LNCaP clone FGC (cell line): ENCODE measurements at regions not wholly inside any gene's neighbourhood (a gene's known extent, or its start where the extent isn't known, plus 50 kb on each side); places are given as distances from the start of the nearest gene placed in this dataset.

Experiments
- DNase-seq: peaks from one replicate; pipeline ENCODE4 v3.0.0-alpha.2; 2011; ENCODE audit warnings: low read depth
- H3K4me3 ChIP-seq: 2 replicates; pipeline ENCODE4 v1.5.1; 2011; ENCODE audit warnings: mild to moderate bottlenecking, low read depth, low read length, control low read depth
- TF ChIP-seq, protein P1 (sequence below): IDR thresholded peaks from 2 replicates; pipeline ENCODE4 v1.5.1; 2012; ENCODE audit warnings: mild to moderate bottlenecking; ENCODE audit not compliant: control insufficient read depth, insufficient read depth; ENCODE audit errors: extremely low read depth

DNA sequence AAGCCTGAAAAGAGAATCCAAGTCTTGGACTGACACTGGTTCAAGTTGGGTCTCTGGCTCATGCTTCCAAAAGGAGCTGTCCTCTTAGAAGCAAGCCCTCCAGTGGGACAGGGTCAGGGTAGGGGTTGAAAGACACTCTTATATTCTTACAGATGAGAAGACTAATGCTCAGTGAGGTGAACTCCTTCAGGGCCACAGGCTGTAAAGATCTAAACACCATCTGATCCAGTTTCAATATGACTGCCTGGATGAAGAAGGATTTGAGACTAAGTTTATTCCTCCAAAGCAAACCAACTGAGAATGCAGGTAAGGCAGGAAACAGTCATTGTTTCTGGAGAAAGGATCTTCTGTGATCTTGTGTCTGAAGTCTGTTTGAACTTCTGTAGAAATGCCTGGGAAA, 99.0 kb upstream of the TAB2 start:
- DNase-seq, result no peak
- TF ChIP-seq, protein P1, sequence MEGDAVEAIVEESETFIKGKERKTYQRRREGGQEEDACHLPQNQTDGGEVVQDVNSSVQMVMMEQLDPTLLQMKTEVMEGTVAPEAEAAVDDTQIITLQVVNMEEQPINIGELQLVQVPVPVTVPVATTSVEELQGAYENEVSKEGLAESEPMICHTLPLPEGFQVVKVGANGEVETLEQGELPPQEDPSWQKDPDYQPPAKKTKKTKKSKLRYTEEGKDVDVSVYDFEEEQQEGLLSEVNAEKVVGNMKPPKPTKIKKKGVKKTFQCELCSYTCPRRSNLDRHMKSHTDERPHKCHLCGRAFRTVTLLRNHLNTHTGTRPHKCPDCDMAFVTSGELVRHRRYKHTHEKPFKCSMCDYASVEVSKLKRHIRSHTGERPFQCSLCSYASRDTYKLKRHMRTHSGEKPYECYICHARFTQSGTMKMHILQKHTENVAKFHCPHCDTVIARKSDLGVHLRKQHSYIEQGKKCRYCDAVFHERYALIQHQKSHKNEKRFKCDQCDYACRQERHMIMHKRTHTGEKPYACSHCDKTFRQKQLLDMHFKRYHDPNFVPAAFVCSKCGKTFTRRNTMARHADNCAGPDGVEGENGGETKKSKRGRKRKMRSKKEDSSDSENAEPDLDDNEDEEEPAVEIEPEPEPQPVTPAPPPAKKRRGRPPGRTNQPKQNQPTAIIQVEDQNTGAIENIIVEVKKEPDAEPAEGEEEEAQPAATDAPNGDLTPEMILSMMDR, result no peak
- H3K4me3 ChIP-seq, result no peak overlapping the region

DNA sequence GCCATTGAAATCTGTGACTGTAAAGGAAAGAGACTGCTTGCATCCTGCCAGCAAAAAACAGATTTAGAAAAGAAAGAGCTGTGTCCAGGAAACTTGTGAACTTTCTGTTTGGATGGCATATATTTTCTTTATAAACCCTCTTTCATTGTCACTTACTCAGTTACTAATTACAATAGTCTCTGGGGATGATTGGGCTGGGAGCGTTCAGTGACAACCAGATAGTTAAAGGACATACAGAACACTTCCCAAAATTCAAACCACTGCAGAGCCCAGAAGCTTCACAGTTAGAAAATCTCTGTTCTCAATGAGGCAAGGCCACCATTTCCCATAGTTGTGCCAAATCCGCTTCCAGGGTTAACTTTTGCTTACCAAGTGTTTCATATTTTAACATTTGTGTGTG, 98.6 kb upstream of the TAB2 start:
- H3K4me3 ChIP-seq, result no peak overlapping the region
- TF ChIP-seq, protein P1, result no peak
- DNase-seq, result no peak

DNA sequence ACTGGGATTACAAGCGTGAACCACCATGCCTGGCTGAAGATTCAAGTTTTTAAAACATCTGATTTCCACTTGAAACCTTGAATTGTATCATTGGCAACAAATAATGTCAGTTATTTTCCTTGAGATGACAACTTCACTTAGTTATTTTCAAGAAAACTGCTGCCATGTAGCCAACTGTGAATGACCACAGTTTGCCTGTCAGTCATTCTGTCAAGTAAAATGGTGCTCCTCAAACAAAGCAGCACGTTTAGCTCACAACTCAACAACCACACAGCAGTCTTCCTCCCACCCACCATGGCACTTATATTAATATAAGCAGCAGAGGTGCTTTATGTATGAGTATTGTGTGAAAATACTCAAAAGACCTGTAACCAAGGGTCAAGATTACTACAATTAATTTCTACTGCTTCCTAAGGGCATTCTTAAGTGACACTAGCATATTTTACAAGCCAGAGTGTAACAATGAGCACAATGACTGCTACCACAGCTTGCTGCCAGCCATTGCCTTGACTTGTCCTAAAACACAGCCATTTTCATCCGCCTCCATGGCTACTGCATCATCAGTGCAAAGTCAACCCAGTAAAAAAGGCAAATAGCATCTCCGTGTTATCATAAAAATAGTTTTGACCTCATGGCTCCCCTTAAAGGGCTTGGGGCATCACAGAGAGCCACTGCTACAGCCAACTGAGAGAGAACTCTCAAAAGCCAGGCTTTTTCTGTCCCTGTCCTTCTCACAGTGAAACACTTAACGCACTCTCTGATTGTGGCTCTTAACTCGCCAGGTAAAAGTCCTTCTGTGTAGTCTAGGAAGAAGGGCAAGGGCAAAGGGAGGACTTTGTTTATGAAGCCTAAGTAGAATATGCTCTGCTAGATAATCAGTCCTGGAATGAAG, 96.4 kb upstream of the TAB2 start:
- DNase-seq, result no peak
- TF ChIP-seq, protein P1, result no peak
- no peak overlapping the region for H3K4me3 ChIP-seq

DNA sequence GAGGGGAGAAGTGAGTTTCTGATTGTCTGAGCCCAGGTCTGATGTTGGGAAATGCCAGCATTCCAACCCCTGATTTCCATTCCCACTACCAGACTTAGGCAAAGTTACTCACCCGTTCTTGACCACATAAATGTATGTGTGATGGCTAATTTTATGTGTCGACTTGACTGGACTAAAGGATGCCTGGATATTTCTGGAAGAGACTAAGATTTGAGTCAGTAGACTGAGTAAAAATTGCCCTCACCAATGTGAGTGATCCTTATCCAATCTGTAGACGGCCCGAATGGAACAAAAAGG, 95.8 kb upstream of the TAB2 start:
- no peak for DNase-seq
- H3K4me3 ChIP-seq, result no peak overlapping the region
- TF ChIP-seq, protein P1, result no peak

DNA sequence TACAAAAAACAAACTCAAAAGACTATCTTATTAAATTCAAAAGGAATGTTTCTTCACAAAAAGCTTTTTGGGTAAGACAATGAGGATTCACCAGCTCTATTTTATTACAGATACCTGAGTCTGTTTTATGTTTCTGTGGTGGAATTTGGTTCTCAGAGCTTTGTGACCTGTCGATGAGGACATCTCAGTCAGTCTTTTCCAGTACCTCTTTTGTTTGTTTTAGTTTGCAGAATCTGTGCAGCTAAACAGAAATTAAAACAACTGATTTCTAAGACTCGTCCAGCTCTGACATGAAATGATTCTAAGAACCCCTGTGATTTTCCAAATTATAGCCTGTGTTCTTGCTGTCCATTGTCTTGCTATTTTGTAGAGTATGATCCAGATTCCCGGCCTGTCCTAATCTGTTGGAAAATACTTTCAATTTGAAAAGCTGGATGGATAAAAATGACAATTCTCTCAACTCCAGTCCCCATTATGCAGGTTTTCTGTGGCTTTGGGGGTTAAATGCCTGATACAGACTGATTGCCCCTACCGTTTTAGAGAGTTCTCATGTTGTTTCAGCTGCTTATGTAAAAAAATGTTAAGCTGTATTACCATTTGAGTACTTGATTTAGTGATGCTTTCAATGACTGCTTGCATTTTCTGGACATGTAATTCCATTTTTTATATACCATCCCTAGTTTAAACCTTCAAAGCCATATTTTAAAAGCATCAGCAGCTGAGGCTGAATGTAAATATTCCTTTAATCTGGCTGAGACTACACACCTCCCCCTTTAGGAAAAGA, 94.2 kb upstream of the TAB2 start:
- TF ChIP-seq, protein P1, result no peak
- no peak for DNase-seq
- no peak overlapping the region for H3K4me3 ChIP-seq

DNA sequence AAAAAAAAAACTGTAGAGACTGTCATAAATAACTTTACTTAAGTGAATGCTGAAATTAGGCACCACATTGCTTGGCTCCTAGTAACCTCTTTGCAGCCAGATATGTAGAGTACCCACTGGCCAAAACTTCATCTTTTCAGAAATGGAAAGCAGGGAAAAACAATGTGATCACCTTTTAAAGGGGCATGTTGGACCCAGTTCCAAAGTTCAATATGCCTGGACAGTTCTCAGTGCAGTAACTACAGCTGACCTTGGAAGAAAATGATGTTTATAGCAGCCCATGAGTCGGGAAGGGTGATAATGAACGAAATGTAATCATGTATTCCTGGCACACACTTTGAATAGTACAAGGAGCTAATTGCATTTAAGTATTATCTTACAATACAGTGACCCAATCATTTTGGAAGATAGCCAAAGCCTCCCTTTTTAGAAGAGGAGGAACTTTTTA, 93.6 kb upstream of the TAB2 start:
- H3K4me3 ChIP-seq, result no peak overlapping the region
- DNase-seq, result no peak
- TF ChIP-seq, protein P1, result no peak
